Hematopoietic multipotent progenitor cell treated with erythropoietin and hydrocortisone succinate and interleukin-3 and kit ligand, for 8 days (in vitro differentiated cells): ENCODE measurements at regions not wholly inside any gene's neighbourhood (a gene's known extent, or its start where the extent isn't known, plus 50 kb on each side); places are given as distances from the start of the nearest gene placed in this dataset.

Source experiments
- DNase-seq: peaks from one replicate; pipeline ENCODE4 v3.0.0-alpha.2; 2015

DNA sequence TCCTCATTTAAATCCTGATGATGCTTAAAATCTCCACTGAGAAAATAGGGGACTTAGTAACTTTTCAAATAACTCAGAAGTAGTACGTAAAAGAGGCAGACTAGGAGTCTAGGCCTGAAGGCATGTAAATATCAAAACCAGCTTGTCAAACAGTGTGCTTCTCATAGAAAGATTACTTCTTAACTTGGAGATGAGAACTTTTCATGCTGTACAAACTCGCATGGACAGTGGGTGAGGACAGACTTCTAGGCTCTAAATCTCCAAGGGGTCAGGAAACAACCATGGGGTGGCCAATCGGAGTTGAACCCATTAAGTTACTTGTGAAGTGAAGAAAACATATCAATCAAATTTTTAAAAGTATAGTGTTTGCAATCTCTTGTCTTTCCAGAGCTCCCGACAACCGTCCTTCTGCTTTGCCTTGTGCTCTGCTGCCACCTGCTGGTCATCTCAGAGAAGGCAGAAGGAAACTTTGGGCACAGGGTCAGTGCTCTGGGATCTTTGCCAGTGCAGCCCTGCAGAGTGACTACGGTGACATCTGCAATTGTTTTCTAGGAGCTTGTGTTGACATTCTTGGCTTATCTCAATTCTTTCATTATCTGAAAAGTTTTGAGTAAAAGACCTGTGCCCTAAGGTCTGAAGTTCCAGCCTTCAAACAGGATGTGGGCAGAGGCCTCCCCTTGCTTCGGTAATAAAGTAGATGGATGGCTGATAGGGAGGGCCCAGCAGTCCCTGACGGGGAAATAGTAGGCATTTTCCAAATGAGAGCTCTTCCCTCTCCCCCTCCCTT, 105.1 kb upstream of the PDE4B start:
- peak; percentile 87 for DNase-seq

GRCh38 chr1:65688215-65688566, 104.5 kb upstream of the PDE4B start:
- DNase-seq, result no peak

GRCh38 chr1:65688848-65689247, 103.8 kb upstream of the PDE4B start:
- no peak for DNase-seq

- peak; percentile 2 for DNase-seq
These were observed 101.4 kb upstream of the PDE4B start for GRCh38 chr1:65691152-65691900.

DNA sequence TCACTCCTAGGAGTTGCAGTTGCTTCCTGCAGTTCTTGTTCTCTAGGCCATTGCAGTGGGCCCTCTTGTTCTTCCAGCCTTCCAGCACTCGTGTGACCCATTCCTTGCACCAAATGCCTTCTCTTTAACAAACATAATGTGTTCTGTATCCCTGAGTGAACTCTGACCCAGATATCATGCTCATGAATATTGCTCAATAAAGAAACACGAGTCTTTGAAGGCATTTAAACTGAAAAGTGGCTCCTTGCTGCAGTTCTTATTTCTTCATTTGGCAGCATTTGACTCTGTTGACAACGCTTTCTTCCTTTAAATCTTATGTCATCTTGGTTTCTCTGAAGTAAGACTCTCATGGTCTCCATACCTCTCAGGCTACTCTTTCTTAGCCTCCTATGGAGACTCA, 100.7 kb upstream of the PDE4B start:
- no peak for DNase-seq

- DNase-seq, result no peak
These were observed 98.6 kb upstream of the PDE4B start for GRCh38 chr1:65694126-65694525.

GRCh38 chr1:65694933-65695332, 97.8 kb upstream of the PDE4B start:
- no peak for DNase-seq

GRCh38 chr1:65698590-65698989, 94.1 kb upstream of the PDE4B start:
- peak; percentile 19 for DNase-seq

- DNase-seq, result no peak
These were observed 88.8 kb upstream of the PDE4B start for GRCh38 chr1:65703853-65704252.

GRCh38 chr1:65704318-65704717, 88.4 kb upstream of the PDE4B start:
- DNase-seq, result no peak

DNA sequence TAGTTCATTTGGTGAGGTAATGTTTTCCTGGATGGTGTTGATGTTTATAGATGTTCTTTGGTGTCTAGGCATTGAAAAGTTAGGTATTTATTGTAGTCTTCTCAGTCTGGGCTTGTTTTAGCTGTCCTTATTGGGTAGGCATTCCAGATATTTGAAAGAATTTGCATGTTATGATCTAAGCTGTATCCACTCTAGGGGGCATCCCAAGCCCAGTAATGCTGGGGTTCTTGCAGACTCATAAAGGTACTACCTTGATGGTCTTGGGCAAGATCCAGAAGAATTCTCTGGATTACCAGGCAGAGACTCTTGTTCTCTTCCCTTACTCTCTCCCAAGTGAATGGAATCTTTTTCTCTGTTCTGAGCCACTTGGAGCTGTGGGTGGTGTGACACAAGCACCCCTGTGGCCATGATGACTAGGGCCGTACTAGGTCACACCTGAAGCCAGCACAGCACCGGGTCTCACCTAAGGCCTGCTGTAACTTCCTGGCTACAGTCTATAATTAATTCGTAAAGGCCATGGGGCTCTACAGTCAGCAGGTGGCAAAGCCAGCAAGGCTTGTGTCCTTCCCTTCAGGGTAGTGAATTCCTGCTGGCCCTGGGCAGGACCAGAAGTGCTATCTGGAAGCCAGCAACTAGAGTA, 74.8 kb upstream of the PDE4B start:
- DNase-seq, result peak; percentile 29

DNA sequence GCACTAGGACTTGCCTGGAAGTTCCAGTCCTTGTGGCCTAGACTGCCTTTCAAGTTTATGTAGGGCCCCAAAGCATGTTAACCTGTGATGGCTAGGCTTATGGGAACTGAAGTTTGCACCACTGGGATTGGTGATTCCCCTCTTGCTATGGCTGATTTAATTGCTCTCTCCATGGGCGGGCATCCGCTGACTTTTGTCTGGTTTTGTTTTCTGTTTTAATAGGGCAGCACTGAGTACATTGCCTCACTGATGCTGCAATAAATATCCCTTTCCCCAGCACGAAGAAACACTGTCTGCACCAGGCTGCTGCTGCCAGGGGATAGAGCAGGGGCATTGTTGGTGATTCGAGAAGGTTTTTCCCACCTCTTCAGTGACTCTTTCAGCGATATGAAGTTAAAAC, 73.3 kb upstream of the PDE4B start:
- DNase-seq, result no peak

GRCh38 chr1:65722461-65722860, 70.2 kb upstream of the PDE4B start:
- DNase-seq, result no peak

- no peak for DNase-seq
These were observed 68.5 kb upstream of the PDE4B start for GRCh38 chr1:65724151-65724550.

DNA sequence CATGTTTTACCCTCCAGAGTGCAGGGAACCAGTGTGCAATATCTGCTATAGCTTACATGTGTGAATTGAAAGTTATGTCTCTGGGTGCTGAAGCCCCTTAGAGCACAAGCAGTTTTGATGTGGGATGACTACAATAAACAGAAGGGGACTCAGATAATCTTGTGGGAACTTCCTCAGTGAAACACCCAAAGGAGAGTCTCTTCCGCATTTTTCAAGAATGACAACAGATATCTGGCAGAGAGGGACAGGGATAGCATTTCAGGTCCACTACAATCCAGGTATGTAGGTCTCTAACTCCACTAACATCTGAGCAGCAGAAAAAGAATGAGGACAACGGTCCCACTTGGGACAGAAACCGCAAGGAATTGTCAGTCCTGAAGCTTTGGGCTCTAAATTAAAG, 67.6 kb upstream of the PDE4B start:
- DNase-seq, result no peak

GRCh38 chr1:65728504-65728903, 64.2 kb upstream of the PDE4B start:
- DNase-seq, result no peak

DNA sequence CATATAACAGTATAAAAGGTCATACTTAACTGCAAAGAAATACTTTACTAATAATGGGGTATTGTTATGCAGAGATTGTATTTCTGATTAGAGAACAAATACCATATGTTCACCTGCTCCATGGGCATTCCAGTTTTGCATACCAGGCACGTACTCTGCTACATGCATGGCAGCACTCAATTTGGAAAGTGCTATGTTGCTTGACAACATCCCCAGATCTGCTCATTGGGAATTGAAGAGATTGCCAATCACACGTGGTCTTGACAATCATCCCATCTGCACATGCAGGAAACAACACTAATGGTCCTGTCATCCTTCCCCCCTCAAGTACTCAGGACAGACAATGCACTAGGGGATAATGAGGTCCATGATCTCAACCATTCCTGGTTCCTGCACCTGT, 63.4 kb upstream of the PDE4B start:
- DNase-seq, result no peak

DNA sequence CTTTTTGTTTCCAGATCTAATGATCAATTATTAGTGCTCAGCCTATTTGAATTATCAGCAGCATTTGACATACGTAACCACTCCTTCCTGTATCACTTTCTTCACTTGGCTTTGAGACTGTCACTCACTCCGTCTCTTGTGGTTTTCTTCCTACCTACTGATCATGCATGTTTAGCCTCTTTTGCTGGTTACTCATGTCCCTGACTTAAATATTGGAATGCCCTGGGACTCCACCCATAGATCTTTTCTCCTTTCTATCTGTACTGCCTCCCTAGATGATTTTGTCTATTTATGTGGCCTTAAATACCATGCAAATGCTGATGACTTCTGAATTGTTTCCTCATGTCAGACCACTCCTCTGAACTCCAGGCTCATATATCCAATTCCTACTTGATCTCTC, 57.7 kb upstream of the PDE4B start:
- DNase-seq, result no peak

DNA sequence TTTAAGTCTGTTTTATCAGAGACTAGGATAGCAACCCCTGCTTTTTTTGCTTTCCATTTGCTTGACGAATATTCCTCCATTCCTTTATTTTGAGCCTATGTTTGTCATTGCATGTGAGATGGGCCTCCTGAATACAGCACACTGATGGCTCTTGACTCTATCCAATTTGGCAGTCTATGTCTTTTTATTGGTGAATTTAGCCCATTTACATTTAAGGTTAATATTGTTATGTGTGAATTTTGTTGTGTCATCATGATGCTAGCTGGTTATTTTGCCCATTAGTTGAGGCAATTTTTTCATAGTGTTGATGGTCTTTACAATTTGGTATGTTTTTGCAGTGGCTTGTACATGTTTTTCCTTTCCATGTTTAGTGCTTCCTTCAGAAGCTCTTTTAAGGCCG, 50.7 kb upstream of the PDE4B start:
- DNase-seq, result no peak
